ENCODE measurements at regions not wholly inside any gene's neighbourhood (a gene's known extent, or its start where the extent isn't known, plus 50 kb on each side); places are given as distances from the start of the nearest gene placed in this dataset.
A peak's percentile ranks its signal among the peaks of the same experiment; 100 is the strongest.

DNA sequence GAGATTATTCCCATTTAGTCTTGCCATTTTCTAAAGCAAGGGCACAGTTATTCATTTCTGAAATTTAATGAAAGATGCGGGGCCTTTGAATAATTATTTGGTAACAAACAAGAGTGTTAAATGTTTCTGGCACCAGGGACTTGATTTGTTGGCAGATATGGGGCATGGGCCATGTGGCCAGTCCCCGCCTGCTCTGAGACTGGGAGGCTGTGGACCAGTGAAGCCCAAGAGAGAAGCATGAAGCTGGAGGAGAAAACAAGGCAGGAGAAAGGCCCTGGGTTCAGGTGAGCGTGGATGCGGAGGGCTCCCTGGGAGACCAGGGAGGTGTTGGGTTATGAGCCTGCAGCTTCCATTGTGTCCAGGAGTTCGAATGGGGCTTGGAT is 378.5 kb downstream of the TCERG1L start:
- no peak for DNase-seq (ENCODE audit: low read depth, low spot score)
- ChIA-PET POLR2A (no interaction called here), CTCF (no interaction called here)
- Histone ChIP-seq H3K27me3 (ENCODE audit: control insufficient read depth, insufficient read depth, low read length) (no peaks in the 10 kb centered on the region), H3K4me3 (ENCODE audit: low read depth in 2 of 2, low read length in 2 of 2) (no peak overlapping the region), H3K36me3 (ENCODE audit: control insufficient read depth, insufficient read depth, low read length) (no peaks in the 10 kb centered on the region), H3K4me1 (ENCODE audit: control insufficient read depth, insufficient read depth, low read length) (no peaks in the 10 kb centered on the region; the same call in 1 of the 2 replicates), H3K27ac (ENCODE audit: low read length) (no peak overlapping the region), H3K9me3 (ENCODE audit: control insufficient read depth, insufficient read depth, low read depth, low read length) (no peaks in the 10 kb centered on the region)
- no peak for ATAC-seq
- no TSS peak for BruUV-seq (replicated peaks)
- in situ Hi-C loops (cut with HindIII; ENCODE audit: low pct_unique_long_range_greater_than_20kb, low sequenced_read_pairs) = no loop called here
- TF ChIP-seq POLR2AphosphoS5 (IDR thresholded peaks at IDR 0.05; ENCODE audit: low read depth, low read length) = no peak
- no peak for TF ChIP-seq TCF7L2 (IDR thresholded peaks at IDR 0.05; ENCODE audit: low read depth, low read length)
- TF ChIP-seq SIN3A (IDR thresholded peaks at IDR 0.05; ENCODE audit: borderline replicate concordance, insufficient read depth, low read depth, low read length) = no peak
- TF ChIP-seq, protein P1, sequence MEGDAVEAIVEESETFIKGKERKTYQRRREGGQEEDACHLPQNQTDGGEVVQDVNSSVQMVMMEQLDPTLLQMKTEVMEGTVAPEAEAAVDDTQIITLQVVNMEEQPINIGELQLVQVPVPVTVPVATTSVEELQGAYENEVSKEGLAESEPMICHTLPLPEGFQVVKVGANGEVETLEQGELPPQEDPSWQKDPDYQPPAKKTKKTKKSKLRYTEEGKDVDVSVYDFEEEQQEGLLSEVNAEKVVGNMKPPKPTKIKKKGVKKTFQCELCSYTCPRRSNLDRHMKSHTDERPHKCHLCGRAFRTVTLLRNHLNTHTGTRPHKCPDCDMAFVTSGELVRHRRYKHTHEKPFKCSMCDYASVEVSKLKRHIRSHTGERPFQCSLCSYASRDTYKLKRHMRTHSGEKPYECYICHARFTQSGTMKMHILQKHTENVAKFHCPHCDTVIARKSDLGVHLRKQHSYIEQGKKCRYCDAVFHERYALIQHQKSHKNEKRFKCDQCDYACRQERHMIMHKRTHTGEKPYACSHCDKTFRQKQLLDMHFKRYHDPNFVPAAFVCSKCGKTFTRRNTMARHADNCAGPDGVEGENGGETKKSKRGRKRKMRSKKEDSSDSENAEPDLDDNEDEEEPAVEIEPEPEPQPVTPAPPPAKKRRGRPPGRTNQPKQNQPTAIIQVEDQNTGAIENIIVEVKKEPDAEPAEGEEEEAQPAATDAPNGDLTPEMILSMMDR (IDR thresholded peaks at IDR 0.05) = no peak
- TF ChIP-seq, protein P2, sequence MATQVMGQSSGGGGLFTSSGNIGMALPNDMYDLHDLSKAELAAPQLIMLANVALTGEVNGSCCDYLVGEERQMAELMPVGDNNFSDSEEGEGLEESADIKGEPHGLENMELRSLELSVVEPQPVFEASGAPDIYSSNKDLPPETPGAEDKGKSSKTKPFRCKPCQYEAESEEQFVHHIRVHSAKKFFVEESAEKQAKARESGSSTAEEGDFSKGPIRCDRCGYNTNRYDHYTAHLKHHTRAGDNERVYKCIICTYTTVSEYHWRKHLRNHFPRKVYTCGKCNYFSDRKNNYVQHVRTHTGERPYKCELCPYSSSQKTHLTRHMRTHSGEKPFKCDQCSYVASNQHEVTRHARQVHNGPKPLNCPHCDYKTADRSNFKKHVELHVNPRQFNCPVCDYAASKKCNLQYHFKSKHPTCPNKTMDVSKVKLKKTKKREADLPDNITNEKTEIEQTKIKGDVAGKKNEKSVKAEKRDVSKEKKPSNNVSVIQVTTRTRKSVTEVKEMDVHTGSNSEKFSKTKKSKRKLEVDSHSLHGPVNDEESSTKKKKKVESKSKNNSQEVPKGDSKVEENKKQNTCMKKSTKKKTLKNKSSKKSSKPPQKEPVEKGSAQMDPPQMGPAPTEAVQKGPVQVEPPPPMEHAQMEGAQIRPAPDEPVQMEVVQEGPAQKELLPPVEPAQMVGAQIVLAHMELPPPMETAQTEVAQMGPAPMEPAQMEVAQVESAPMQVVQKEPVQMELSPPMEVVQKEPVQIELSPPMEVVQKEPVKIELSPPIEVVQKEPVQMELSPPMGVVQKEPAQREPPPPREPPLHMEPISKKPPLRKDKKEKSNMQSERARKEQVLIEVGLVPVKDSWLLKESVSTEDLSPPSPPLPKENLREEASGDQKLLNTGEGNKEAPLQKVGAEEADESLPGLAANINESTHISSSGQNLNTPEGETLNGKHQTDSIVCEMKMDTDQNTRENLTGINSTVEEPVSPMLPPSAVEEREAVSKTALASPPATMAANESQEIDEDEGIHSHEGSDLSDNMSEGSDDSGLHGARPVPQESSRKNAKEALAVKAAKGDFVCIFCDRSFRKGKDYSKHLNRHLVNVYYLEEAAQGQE (IDR thresholded peaks at IDR 0.05; ENCODE audit: insufficient read depth in 1 of 2, low read depth in 2 of 2, low read length in 1 of 2) = no peak
- intact Hi-C loops (cut with micrococcal nuclease; ENCODE audit: unreplicated experiment) = no loop called here

DNA sequence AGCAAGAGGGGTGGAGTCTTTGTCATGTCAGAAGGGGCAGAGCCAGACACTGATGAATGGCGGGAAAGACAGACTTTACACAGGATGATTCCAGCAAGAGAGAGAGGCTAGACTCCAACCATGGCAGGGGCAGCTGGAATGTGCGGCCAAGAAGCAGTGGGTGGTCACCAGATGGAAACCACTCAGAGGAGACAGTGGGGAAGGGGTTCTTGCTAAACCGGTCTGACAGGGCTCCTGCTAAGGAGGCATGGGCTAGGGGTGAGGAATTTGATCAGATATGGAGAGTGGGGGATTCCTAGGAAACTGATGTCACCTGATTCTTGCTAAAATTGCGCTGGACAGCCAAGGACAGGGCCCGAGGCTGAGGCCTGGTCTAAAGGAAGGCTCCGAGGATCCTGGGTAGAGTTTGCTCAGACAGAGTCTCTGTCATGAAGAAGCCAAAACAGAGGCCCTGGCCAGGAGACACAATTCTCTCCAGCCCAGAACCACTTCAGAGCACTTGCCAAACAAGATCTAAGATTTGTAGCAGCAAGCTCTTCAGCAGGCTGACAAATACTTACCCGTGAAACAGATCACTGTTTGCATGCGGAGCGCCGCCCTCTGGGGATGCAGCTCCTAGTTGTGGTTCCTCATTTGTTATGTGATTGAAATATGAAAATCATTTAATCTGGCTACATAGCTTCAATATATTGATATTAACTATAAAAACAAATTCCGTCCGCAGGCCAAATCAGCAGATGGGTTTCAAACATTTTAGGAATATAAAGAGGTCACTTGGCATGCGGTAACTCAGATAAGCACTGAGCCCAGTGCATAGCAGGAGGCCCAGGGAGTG is 377.0 kb downstream of the TCERG1L start:
- no peaks in the 10 kb centered on the region; the same call in 1 of the 2 replicates for H3K4me1 ChIP-seq (ENCODE audit: control insufficient read depth, insufficient read depth, low read length)
- in situ Hi-C loops (cut with HindIII; ENCODE audit: low pct_unique_long_range_greater_than_20kb, low sequenced_read_pairs) (no loop called here), intact Hi-C loops (cut with micrococcal nuclease; ENCODE audit: unreplicated experiment) (no loop called here)
- 0 out of 2 replicates have a peak overlapping the region, but pooled peaks have one; percentile 3 for H3K27ac ChIP-seq (ENCODE audit: low read length)
- H3K4me3 ChIP-seq (ENCODE audit: low read depth in 2 of 2, low read length in 2 of 2) = no peak overlapping the region
- no peak for ATAC-seq
- ChIA-PET CTCF (interaction anchor here (0.6 kb wide), 1 partner anchor 1968 kb away, joined by 3 read pairs; no protein-coding TSS in a partner anchor), POLR2A (no interaction called here)
- DNase-seq (ENCODE audit: low read depth, low spot score) = no peak
- no TSS peak for BruUV-seq (replicated peaks)
- no peak for TF ChIP-seq POLR2AphosphoS5 (IDR thresholded peaks at IDR 0.05; ENCODE audit: low read depth, low read length)
- no peak for TF ChIP-seq TCF7L2 (IDR thresholded peaks at IDR 0.05; ENCODE audit: low read depth, low read length)
- TF ChIP-seq, protein P2 (IDR thresholded peaks at IDR 0.05; ENCODE audit: insufficient read depth in 1 of 2, low read depth in 2 of 2, low read length in 1 of 2) = no peak
- TF ChIP-seq, protein P1 (IDR thresholded peaks at IDR 0.05) = no peak
- TF ChIP-seq SIN3A (IDR thresholded peaks at IDR 0.05; ENCODE audit: borderline replicate concordance, insufficient read depth, low read depth, low read length) = no peak
- H3K27me3 ChIP-seq (ENCODE audit: control insufficient read depth, insufficient read depth, low read length) = peaks cover 3% of the 10 kb centered on the region; the same call in 1 of the 2 replicates
- H3K9me3 ChIP-seq (ENCODE audit: control insufficient read depth, insufficient read depth, low read depth, low read length) = no peaks in the 10 kb centered on the region
- no peaks in the 10 kb centered on the region for H3K36me3 ChIP-seq (ENCODE audit: control insufficient read depth, insufficient read depth, low read length)
